HEK293T (cell line): ENCODE measurements at regions not wholly inside any gene's neighbourhood (a gene's known extent, or its start where the extent isn't known, plus 50 kb on each side); places are given as distances from the start of the nearest gene placed in this dataset.

Experiments used
- CTCF ChIA-PET: fragments of 350-600 bp; formaldehyde crosslinking; extraction: SDS; loops from one replicate; lab custom pipeline; 2021; ENCODE audit warnings: antibody characterized with exemption, inconsistent platforms; lab: Yijun Ruan, JAX
- POLR2A ChIA-PET: fragments of 350-600 bp; formaldehyde crosslinking; extraction: SDS; loops from one replicate; lab custom pipeline; 2020; ENCODE audit warnings: antibody characterized with exemption, inconsistent platforms; lab: Yijun Ruan, JAX
- DNase-seq: peaks from one replicate; pipeline ENCODE4 v3.0.0; 2012; ENCODE audit warnings: mixed read lengths; ENCODE audit errors: extremely low spot score
- ARNT ChIP-seq: fragments of 450-650 bp; IDR thresholded peaks from 2 replicates; pipeline ENCODE4 v1.6.1; 2017; ENCODE audit warnings: mild to moderate bottlenecking
- BHLHE40 ChIP-seq: fragments of 450-650 bp; IDR thresholded peaks from 2 replicates; pipeline ENCODE4 v1.6.1; 2016; ENCODE audit warnings: mild to moderate bottlenecking, moderate library complexity, borderline replicate concordance
- CTBP1 ChIP-seq: fragments of 450-650 bp; IDR thresholded peaks from 2 replicates; pipeline ENCODE4 v1.6.1; 2016; ENCODE audit warnings: borderline replicate concordance
- ELF4 ChIP-seq: fragments of 450-650 bp; IDR thresholded peaks from 2 replicates; pipeline ENCODE4 v1.6.1; 2017; ENCODE audit warnings: antibody characterized with exemption
- FOXA1 ChIP-seq: fragments of 450-650 bp; IDR thresholded peaks from 2 replicates; pipeline ENCODE4 v1.6.1; 2016; ENCODE audit warnings: mild to moderate bottlenecking
- FOXK2 ChIP-seq: fragments of 450-650 bp; IDR thresholded peaks from 2 replicates; pipeline ENCODE4 v1.6.1; 2016; ENCODE audit warnings: mild to moderate bottlenecking
- FOXM1 ChIP-seq: fragments of 450-650 bp; IDR thresholded peaks from 2 replicates; pipeline ENCODE4 v1.6.1; 2017; ENCODE audit warnings: mild to moderate bottlenecking, borderline replicate concordance
- HDGF ChIP-seq: fragments of 450-650 bp; IDR thresholded peaks from 2 replicates; pipeline ENCODE4 v1.6.1; 2017; ENCODE audit warnings: antibody characterized with exemption, borderline replicate concordance
- L3MBTL2 ChIP-seq: fragments of 450-650 bp; conservative IDR thresholded peaks from 2 replicates; pipeline ENCODE4 v1.6.1; 2016; ENCODE audit warnings: mild to moderate bottlenecking
- LEF1 ChIP-seq: fragments of 450-650 bp; IDR thresholded peaks from 2 replicates; pipeline ENCODE4 v1.6.1; 2017; ENCODE audit warnings: mild to moderate bottlenecking, borderline replicate concordance
- NFRKB ChIP-seq: fragments of 450-650 bp; IDR thresholded peaks from 2 replicates; pipeline ENCODE4 v1.6.1; 2016; ENCODE audit warnings: mild to moderate bottlenecking, moderate library complexity
- PKNOX1 ChIP-seq: fragments of 450-650 bp; IDR thresholded peaks from 2 replicates; pipeline ENCODE4 v1.6.1; 2016
- SP1 ChIP-seq: fragments of 450-650 bp; IDR thresholded peaks from 2 replicates; pipeline ENCODE4 v1.6.1; 2017
- SUZ12 ChIP-seq: fragments of 450-650 bp; IDR thresholded peaks from 2 replicates; pipeline ENCODE4 v1.6.1; 2016; ENCODE audit warnings: mild to moderate bottlenecking
- TARDBP ChIP-seq: fragments of 450-650 bp; IDR thresholded peaks from 2 replicates; pipeline ENCODE4 v1.6.1; 2016
- ZNF384 ChIP-seq: fragments of 450-650 bp; IDR thresholded peaks from 2 replicates; pipeline ENCODE4 v1.6.1; 2016

DNA sequence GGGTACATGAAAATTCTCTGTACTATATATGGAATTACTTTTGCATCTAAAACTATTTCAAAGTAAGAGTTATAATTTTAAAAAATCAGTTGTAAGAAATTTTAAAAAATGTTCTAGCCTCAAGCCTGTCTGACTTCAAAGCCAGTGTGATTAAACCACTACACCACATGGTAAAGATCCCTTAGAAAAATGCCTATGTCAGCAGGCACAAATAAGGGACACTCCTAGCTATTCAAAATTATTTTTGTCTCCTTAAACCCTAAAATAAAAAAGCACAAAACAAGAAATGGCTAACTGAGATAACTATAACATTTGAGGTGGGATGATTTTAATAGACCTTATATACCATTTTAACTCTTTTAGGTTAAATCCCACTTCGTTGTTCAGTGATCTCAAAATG is 64.0 kb upstream of the LIN7C start:
- TF ChIP-seq HDGF = no peak
- TF ChIP-seq TARDBP = no peak
- no peak for TF ChIP-seq ELF4
- TF ChIP-seq CTBP1 = no peak
- TF ChIP-seq BHLHE40 = no peak
- TF ChIP-seq FOXK2 = no peak
- TF ChIP-seq ARNT = no peak
- TF ChIP-seq PKNOX1 = no peak
- TF ChIP-seq L3MBTL2 = no peak
- CTCF ChIA-PET = no interaction called here

GRCh38 chr11:27563641-27564040 is 57.1 kb upstream of the LIN7C start:
- ChIA-PET CTCF (no interaction called here), POLR2A (no interaction called here)
- no peak for DNase-seq
- TF ChIP-seq FOXK2 = no peak
- no peak for TF ChIP-seq ARNT
- no peak for TF ChIP-seq ELF4
- no peak for TF ChIP-seq SP1
- no peak for TF ChIP-seq PKNOX1
- no peak for TF ChIP-seq L3MBTL2
- TF ChIP-seq SUZ12 = no peak
- TF ChIP-seq TARDBP = no peak
- no peak for TF ChIP-seq CTBP1
- TF ChIP-seq BHLHE40 = no peak
- no peak for TF ChIP-seq NFRKB
- TF ChIP-seq ZNF384 = no peak
- no peak for TF ChIP-seq FOXM1
- no peak for TF ChIP-seq LEF1
- no peak for TF ChIP-seq FOXA1
- no peak for TF ChIP-seq HDGF

More for the DNA sequence above, 64.0 kb upstream of the LIN7C start:
- no peak for DNase-seq
- POLR2A ChIA-PET = no interaction called here

DNA sequence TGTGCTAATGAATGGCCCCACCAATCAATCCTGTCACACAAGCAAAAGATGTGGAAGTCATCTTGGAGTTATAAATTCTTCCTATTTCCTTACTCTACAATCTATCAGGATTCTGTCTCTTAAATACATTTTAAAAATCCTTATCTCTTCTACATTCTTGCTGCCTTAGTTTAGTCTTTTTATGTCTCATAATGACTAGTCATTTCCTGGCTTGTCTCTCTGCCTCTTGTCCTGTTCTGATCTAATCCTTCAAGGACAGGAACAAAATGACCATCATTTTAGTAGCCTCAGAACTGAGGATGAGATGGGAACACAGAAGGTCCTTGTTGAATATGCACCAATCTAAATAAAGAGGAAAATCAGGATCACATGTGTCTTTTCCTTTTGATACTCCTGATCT is 56.6 kb upstream of the LIN7C start:
- TF ChIP-seq SUZ12 (no peak), TARDBP (no peak), BHLHE40 (no peak), CTBP1 (no peak), ELF4 (no peak), FOXM1 (no peak)
- no peak for DNase-seq
- POLR2A ChIA-PET = no interaction called here
- CTCF ChIA-PET = no interaction called here

DNA sequence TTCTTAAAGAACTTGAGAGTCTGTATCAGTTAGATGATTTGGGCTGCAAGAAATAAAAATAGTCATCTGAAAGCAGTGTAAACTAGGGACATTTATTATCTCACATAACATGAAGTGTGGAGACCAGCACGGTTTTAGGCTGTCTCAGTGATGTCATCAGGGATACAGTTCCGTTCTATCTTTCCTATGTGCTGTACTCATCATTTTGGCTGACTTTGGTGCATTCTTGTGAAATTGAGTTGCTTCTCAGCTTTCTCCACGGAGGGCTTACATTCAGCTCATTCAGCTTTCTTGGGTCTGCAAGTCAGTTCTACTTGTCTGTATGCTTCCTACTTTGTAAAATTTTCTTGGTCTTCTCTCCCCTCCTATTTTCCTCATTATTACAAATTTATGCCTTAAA is 51.8 kb upstream of the LIN7C start:
- no peak for DNase-seq
- ChIA-PET POLR2A (no interaction called here), CTCF (no interaction called here)
- TF ChIP-seq FOXA1 (no peak), ELF4 (no peak)

GRCh38 chr11:27557226-27557625 is 50.7 kb upstream of the LIN7C start:
- TF ChIP-seq PKNOX1 (no peak), FOXA1 (no peak), FOXM1 (no peak), FOXK2 (no peak), ZNF384 (no peak), SUZ12 (no peak), CTBP1 (no peak), LEF1 (no peak), ELF4 (no peak), HDGF (no peak), TARDBP (no peak), ARNT (no peak), L3MBTL2 (no peak), NFRKB (no peak), SP1 (no peak)
- no peak for DNase-seq
- POLR2A ChIA-PET = no interaction called here
- CTCF ChIA-PET = no interaction called here
